ENCODE measurements at regions not wholly inside any gene's neighbourhood (a gene's known extent, or its start where the extent isn't known, plus 50 kb on each side); places are given as distances from the start of the nearest gene placed in this dataset.

DNA sequence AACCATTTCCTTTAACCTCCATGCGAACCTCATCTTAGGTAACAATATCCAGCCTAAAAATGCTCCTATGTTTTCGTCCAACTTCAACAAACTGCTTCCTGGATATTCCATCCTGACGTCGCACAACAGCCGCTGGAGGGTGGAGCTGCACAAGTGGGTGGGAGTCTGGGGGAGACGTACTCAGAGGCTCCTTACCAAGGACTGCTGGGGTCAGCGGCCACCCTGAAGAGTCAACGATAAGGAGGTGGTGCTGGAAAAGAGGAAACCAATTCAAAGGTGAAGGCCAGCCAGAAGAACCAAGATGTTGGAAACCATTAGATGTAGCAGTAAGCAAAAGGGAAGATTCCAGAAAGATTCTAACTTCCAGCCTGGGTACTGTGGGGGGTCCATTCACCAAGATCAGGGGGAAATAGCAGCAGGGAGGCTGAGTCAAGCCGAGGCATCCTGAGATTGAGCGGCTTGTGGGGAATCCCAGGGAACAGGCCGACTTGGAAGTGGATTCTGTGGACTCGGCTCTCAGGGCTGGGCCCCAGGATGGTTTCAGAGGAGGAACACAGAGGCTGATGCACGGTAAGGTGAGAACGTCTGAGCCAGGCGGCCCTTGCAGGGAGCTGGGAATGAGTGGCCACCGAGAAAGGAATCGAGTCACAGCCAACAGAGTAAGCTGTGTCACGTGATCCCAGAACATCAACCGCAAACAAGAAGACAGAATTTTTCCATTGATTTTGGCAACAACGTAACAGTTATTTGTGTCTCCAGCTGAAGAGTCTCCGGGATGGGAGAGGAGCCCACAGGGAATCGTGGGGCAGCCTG is 375.7 kb downstream of the NPHP4 start:
- no peak for TF ChIP-seq CREB1 (IDR thresholded peaks at IDR 0.05; ENCODE audit: low read depth)

DNA sequence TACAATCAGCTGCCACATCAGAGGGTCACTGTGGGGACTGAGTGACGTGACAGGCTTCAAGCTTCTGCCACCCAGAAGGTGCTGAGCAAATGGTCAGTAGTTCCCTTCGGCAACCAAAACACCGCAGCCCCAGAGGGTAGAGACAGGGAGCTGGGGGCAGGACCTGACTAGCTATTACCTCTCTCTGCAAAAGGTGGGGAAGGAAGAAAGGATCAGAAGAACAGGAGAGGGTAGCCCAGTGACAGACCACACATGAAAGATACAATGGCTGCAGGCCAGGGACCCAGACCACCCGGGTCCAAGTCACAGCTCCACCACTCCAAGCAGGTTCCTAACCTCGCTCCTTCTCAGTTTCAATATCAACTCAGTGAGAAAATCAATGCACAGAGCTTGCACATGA is 377.1 kb downstream of the NPHP4 start:
- no peak for TF ChIP-seq TAF1 (IDR thresholded peaks at IDR 0.05; ENCODE audit: low read depth)
- TF ChIP-seq CEBPB (IDR thresholded peaks at IDR 0.05): no peak
- TF ChIP-seq EP300 (IDR thresholded peaks at IDR 0.05; ENCODE audit: borderline replicate concordance): no peak
- TF ChIP-seq FOXM1 (IDR thresholded peaks at IDR 0.05; ENCODE audit: borderline replicate concordance, low read depth): no peak
- TF ChIP-seq, protein P1, sequence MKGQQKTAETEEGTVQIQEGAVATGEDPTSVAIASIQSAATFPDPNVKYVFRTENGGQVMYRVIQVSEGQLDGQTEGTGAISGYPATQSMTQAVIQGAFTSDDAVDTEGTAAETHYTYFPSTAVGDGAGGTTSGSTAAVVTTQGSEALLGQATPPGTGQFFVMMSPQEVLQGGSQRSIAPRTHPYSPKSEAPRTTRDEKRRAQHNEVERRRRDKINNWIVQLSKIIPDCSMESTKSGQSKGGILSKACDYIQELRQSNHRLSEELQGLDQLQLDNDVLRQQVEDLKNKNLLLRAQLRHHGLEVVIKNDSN (IDR thresholded peaks at IDR 0.05): no peak
- TF ChIP-seq CREB1 (IDR thresholded peaks at IDR 0.05; ENCODE audit: low read depth): no peak
- TF ChIP-seq RAD21 (IDR thresholded peaks at IDR 0.05; ENCODE audit: low read depth): no peak

DNA sequence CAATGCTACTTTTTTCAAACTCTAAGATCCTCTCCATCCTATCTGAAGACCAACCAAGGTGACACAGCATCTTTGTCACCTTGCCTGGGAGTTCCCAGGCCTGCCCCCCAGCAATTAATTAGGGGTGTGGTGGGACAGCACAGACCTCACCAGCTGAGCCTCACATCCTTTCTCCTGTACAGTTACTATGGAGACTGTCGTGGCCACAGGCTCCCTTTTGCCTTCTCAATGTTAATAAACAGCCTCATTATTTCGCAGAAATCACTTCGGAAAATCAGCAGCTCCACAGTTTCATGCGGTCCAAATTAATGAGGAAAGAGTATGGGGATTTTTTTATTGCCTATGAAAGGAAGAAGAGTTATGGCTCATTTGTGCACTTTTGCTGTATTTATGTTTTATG is 378.3 kb downstream of the NPHP4 start:
- no peak for TF ChIP-seq TCF12 (IDR thresholded peaks at IDR 0.05; ENCODE audit: low read depth)
- no peak for TF ChIP-seq ZBTB7A (IDR thresholded peaks at IDR 0.05; ENCODE audit: low read depth)
- TF ChIP-seq TAF1 (IDR thresholded peaks at IDR 0.05; ENCODE audit: low read depth): no peak
- TF ChIP-seq, protein P1 (IDR thresholded peaks at IDR 0.05): no peak
- TF ChIP-seq RAD21 (IDR thresholded peaks at IDR 0.05; ENCODE audit: low read depth): no peak
- TF ChIP-seq, protein P2, sequence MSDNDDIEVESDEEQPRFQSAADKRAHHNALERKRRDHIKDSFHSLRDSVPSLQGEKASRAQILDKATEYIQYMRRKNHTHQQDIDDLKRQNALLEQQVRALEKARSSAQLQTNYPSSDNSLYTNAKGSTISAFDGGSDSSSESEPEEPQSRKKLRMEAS (IDR thresholded peaks at IDR 0.05): no peak
- no peak for TF ChIP-seq TEAD4 (IDR thresholded peaks at IDR 0.05)
- no peak for TF ChIP-seq CEBPB (IDR thresholded peaks at IDR 0.05)
- TF ChIP-seq EGR1 (IDR thresholded peaks at IDR 0.05): no peak
- no peak for TF ChIP-seq EP300 (IDR thresholded peaks at IDR 0.05; ENCODE audit: borderline replicate concordance)
- TF ChIP-seq YY1 (IDR thresholded peaks at IDR 0.05; ENCODE audit: low read depth): no peak
- TF ChIP-seq FOXM1 (IDR thresholded peaks at IDR 0.05; ENCODE audit: borderline replicate concordance, low read depth): no peak
- TF ChIP-seq, protein P3, sequence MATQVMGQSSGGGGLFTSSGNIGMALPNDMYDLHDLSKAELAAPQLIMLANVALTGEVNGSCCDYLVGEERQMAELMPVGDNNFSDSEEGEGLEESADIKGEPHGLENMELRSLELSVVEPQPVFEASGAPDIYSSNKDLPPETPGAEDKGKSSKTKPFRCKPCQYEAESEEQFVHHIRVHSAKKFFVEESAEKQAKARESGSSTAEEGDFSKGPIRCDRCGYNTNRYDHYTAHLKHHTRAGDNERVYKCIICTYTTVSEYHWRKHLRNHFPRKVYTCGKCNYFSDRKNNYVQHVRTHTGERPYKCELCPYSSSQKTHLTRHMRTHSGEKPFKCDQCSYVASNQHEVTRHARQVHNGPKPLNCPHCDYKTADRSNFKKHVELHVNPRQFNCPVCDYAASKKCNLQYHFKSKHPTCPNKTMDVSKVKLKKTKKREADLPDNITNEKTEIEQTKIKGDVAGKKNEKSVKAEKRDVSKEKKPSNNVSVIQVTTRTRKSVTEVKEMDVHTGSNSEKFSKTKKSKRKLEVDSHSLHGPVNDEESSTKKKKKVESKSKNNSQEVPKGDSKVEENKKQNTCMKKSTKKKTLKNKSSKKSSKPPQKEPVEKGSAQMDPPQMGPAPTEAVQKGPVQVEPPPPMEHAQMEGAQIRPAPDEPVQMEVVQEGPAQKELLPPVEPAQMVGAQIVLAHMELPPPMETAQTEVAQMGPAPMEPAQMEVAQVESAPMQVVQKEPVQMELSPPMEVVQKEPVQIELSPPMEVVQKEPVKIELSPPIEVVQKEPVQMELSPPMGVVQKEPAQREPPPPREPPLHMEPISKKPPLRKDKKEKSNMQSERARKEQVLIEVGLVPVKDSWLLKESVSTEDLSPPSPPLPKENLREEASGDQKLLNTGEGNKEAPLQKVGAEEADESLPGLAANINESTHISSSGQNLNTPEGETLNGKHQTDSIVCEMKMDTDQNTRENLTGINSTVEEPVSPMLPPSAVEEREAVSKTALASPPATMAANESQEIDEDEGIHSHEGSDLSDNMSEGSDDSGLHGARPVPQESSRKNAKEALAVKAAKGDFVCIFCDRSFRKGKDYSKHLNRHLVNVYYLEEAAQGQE (IDR thresholded peaks at IDR 0.05; ENCODE audit: low read depth): no peak
- TF ChIP-seq NFIC (IDR thresholded peaks at IDR 0.05): no peak
- TF ChIP-seq CREB1 (IDR thresholded peaks at IDR 0.05; ENCODE audit: low read depth): no peak

DNA sequence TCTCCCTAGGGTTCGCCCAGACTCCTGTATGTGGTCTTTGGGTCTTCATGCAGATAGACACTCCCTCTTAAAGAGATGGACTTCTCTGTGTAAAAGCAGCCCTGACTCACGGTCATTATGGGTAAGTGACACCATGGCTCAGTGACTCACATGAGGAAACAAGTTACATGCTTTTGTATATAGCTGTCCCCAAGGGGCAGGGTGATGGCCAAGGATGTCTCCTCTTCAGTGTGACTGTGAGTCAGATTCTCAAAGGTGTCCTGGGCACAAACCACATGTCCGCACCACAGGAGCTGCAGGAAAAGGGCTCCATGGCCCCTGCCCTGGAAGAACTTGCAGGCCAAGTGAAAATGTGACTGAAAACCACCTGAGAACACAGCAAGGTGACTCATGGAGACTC is 380.4 kb downstream of the NPHP4 start:
- TF ChIP-seq NFIC (IDR thresholded peaks at IDR 0.05): no peak
- no peak for TF ChIP-seq TEAD4 (IDR thresholded peaks at IDR 0.05)
- TF ChIP-seq TAF1 (IDR thresholded peaks at IDR 0.05; ENCODE audit: low read depth): no peak
- TF ChIP-seq CREB1 (IDR thresholded peaks at IDR 0.05; ENCODE audit: low read depth): no peak

DNA sequence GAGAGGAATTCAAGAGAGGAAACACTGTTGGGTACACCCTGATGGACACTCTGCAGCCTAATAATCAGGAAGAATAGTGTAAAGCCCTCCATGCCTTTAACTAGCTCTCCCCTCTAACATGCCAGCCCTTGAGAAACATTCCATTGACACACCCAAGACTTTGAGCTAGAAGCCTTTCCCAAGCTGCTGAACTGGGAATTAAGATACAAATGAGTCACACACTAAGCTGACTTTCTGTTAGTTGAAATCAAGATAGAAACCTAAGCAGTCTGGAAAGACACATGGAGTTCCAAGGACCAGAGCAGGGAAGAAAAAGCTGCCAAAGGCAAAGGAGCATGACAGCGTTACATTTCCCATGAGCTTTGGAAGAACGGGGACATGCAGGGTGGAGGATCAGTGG is 380.8 kb downstream of the NPHP4 start:
- TF ChIP-seq, protein P3 (IDR thresholded peaks at IDR 0.05; ENCODE audit: low read depth): no peak
- no peak for TF ChIP-seq FOXM1 (IDR thresholded peaks at IDR 0.05; ENCODE audit: borderline replicate concordance, low read depth)
- no peak for TF ChIP-seq CREB1 (IDR thresholded peaks at IDR 0.05; ENCODE audit: low read depth)
- no peak for TF ChIP-seq ZBTB7A (IDR thresholded peaks at IDR 0.05; ENCODE audit: low read depth)
- TF ChIP-seq TCF12 (IDR thresholded peaks at IDR 0.05; ENCODE audit: low read depth): no peak
- TF ChIP-seq, protein P1 (IDR thresholded peaks at IDR 0.05): no peak

DNA sequence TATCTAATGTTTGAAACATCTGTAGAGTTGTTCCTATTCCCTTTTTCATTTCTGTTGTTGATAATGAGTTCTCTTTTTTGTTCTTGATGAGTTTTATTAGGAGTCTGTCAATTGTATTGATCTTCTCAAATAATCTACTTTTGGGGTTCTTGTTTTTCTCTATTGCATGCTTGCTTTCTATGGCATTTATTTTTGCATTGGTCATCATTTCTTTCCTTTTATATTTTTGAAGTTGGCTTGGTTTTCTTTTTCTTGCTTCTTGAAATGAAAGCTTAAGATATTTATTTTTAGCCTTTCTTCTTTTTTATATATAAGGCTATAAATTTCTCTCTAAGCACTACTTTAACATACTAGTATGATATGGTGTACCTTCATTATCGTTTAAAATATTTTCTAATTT is 381.8 kb downstream of the NPHP4 start:
- TF ChIP-seq NFIC (IDR thresholded peaks at IDR 0.05): no peak

All from Ishikawa (cell line).